ENCODE measurements at regions not wholly inside any gene's neighbourhood (a gene's known extent, or its start where the extent isn't known, plus 50 kb on each side); places are given as distances from the start of the nearest gene placed in this dataset.

GRCh38 chr13:79829880-79830279, 348.9 kb downstream of the NDFIP2 start:
- TF ChIP-seq GATA2 (IDR thresholded peaks at IDR 0.05; ENCODE audit: low read depth, low read length) (no peak), GATA3 (IDR thresholded peaks at IDR 0.05; ENCODE audit: low read depth, low read length) (no peak)
